ENCODE measurements at regions not wholly inside any gene's neighbourhood (a gene's known extent, or its start where the extent isn't known, plus 50 kb on each side); places are given as distances from the start of the nearest gene placed in this dataset.

DNA sequence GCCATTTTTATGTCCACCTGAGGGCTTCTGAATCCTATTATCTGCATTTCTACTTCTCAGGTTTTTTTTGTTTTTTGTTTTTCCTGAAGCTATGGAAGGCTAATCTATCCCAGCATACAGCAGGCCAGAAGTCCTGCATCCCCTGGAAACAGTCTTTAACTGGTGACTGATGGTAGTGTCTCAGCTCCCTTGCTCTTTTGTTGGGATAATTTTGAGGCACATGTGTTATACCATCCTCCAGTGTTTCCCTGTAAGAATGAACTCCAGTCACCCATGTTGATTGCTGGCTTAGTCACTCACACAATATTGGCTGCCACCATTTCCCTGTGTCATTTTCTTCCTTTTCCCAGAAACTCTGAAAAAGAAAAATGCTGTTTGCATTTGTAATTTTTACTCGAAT lies 1094.0 kb upstream of the LRRN3 start:
- no peaks in the 10 kb centered on the region for H3K4me1 ChIP-seq (ENCODE audit: insufficient read depth)
- no peak overlapping the region for H2AFZ ChIP-seq
- TF ChIP-seq EZH2 (IDR thresholded peaks at IDR 0.05; ENCODE audit: insufficient read depth, poor library complexity, severe bottlenecking) (no peak), EZH2phosphoT487 (IDR thresholded peaks at IDR 0.05; ENCODE audit: insufficient read depth, low read depth) (no peak)
- H3K9ac ChIP-seq, result no peak overlapping the region
- no peaks in the 10 kb centered on the region for H3K9me2 ChIP-seq (ENCODE audit: insufficient read depth)
- no peaks in the 10 kb centered on the region for H3K36me3 ChIP-seq (ENCODE audit: low read depth)
- H4K20me1 ChIP-seq (ENCODE audit: insufficient read depth), result no peaks in the 10 kb centered on the region
- no peak overlapping the region for H3K4me3 ChIP-seq
- in situ Hi-C loops (cut with MboI), result no loop called here
- H3K27ac ChIP-seq, result no peak overlapping the region
- DNase-seq, result no peak
- no peaks in the 10 kb centered on the region for H3K79me2 ChIP-seq (ENCODE audit: insufficient read depth)
- WGBS, 2 experiments (ENCODE audit: low coverage in 1 of 2, low lambda C conversion rate in 2 of 2, missing lambda C conversion rate in 2 of 2), result 0% methylated on average over 1 of the region's 1 CpG
- no peak overlapping the region for H3K4me2 ChIP-seq (ENCODE audit: unreplicated experiment)
- H3F3A ChIP-seq (ENCODE audit: insufficient read depth), result no peaks in the 10 kb centered on the region
- no peaks in the 10 kb centered on the region for H3K27me3 ChIP-seq (replicated peaks; ENCODE audit: insufficient read depth)
- no peaks in the 10 kb centered on the region for H3K9me3 ChIP-seq (ENCODE audit: low read depth)

DNA sequence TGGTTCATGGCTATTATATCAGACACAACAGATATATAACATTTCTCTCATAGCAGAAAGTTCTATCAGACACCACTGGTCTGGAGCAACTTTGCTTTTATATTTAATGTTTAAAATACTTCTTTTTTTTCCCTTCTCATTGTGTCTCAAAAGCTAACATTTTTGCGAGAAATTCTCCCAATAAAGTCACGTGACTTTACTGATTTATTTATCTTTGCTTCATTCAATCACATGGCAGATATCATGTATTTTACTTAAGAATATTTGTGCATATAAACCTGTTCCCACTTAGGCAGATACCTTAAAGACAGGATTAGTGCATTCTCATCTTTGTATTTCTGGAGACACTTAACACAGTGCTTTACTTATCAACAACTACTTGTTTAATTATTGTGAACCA lies 1093.1 kb upstream of the LRRN3 start:
- Histone ChIP-seq H3K4me3 (no peak overlapping the region), H3K9me3 (ENCODE audit: low read depth) (no peaks in the 10 kb centered on the region), H3K79me2 (ENCODE audit: insufficient read depth) (no peaks in the 10 kb centered on the region), H3K4me2 (ENCODE audit: unreplicated experiment) (no peak overlapping the region), H2AFZ (no peak overlapping the region), H3K9ac (no peak overlapping the region), H3K4me1 (ENCODE audit: insufficient read depth) (no peaks in the 10 kb centered on the region), H4K20me1 (ENCODE audit: insufficient read depth) (no peaks in the 10 kb centered on the region), H3K9me2 (ENCODE audit: insufficient read depth) (no peaks in the 10 kb centered on the region), H3K36me3 (ENCODE audit: low read depth) (no peaks in the 10 kb centered on the region), H3F3A (ENCODE audit: insufficient read depth) (no peaks in the 10 kb centered on the region), H3K27ac (no peak overlapping the region), H3K27me3 (replicated peaks; ENCODE audit: insufficient read depth) (no peaks in the 10 kb centered on the region)
- TF ChIP-seq EZH2 (IDR thresholded peaks at IDR 0.05; ENCODE audit: insufficient read depth, poor library complexity, severe bottlenecking) (no peak), EZH2phosphoT487 (IDR thresholded peaks at IDR 0.05; ENCODE audit: insufficient read depth, low read depth) (no peak)
- in situ Hi-C loops (cut with MboI), result no loop called here
- WGBS, 2 experiments (ENCODE audit: low coverage in 1 of 2, low lambda C conversion rate in 2 of 2, missing lambda C conversion rate in 2 of 2), result 51 to 62% methylated on average over 2 of the region's 2 CpGs
- DNase-seq, result no peak

DNA sequence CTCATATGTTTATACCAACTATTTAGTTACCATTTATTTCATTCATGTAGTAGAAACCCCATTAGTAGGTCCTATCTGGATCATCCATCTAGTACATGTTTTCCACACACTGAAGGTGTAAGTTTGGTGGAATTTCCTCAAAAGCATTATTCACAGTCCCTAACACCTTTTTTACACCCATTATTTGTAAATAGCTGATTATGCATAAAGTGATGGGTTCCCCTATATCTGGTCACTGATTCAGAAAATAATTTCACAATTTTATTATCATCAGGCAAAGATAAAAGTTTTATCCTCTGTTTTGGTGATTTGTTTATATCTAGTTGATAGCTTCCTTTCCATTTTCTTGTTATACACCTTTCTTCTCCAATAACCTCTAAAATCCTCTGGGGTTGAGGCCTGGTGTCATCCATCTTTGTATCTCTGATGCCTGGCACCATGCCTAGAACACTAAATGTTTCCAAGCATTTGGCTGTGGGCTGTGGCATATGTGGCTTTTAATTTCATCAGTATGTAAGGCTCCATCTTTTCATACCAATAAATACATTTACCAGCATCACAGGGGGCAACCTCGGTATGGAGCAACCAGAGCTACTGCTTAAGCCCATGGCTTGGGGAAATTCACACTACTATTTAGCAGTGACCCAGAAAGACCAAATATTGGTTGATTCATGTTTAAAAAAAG lies 1089.5 kb upstream of the LRRN3 start:
- H3K4me1 ChIP-seq (ENCODE audit: insufficient read depth), result no peaks in the 10 kb centered on the region
- H3K79me2 ChIP-seq (ENCODE audit: insufficient read depth), result no peaks in the 10 kb centered on the region
- no peaks in the 10 kb centered on the region for H3K27me3 ChIP-seq (replicated peaks; ENCODE audit: insufficient read depth)
- no peak overlapping the region for H3K4me3 ChIP-seq
- DNase-seq, result no peak
- 10 to 22% methylated on average over 1 of the region's 1 CpG for WGBS, 2 experiments (ENCODE audit: low coverage in 1 of 2, low lambda C conversion rate in 2 of 2, missing lambda C conversion rate in 2 of 2)
- H3K9me2 ChIP-seq (ENCODE audit: insufficient read depth), result no peaks in the 10 kb centered on the region
- no peaks in the 10 kb centered on the region for H3F3A ChIP-seq (ENCODE audit: insufficient read depth)
- H3K27ac ChIP-seq, result no peak overlapping the region
- H2AFZ ChIP-seq, result no peak overlapping the region
- H3K4me2 ChIP-seq (ENCODE audit: unreplicated experiment), result no peak overlapping the region
- H4K20me1 ChIP-seq (ENCODE audit: insufficient read depth), result no peaks in the 10 kb centered on the region
- no peaks in the 10 kb centered on the region for H3K9me3 ChIP-seq (ENCODE audit: low read depth)
- H3K9ac ChIP-seq, result no peak overlapping the region
- no peaks in the 10 kb centered on the region for H3K36me3 ChIP-seq (ENCODE audit: low read depth)
- in situ Hi-C loops (cut with MboI), result no loop called here
- TF ChIP-seq EZH2 (IDR thresholded peaks at IDR 0.05; ENCODE audit: insufficient read depth, poor library complexity, severe bottlenecking), result no peak
- no peak for TF ChIP-seq EZH2phosphoT487 (IDR thresholded peaks at IDR 0.05; ENCODE audit: insufficient read depth, low read depth)

DNA sequence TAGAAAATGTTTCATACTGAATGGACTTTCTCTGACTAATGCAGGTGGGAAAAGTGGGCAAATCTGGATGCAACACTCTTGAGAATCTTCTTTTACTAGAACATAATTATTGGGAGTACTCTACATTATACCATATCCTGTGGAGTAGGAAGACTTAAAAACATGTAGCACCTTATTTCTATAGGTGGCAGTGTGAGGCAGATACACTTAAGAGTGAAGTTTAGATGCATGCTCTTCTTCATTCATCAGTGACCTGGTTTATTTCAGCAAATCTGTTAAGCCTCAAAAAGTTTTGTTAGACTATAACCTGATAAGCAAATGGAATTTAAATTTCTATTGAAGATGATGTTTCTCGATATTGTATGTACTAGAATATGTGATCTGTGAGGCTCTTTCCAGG lies 1087.1 kb upstream of the LRRN3 start:
- H3K27ac ChIP-seq, result no peak overlapping the region
- H3K36me3 ChIP-seq (ENCODE audit: low read depth), result no peaks in the 10 kb centered on the region
- no peak overlapping the region for H3K4me3 ChIP-seq
- no peak overlapping the region for H3K4me2 ChIP-seq (ENCODE audit: unreplicated experiment)
- no peak overlapping the region for H3K9ac ChIP-seq
- TF ChIP-seq EZH2 (IDR thresholded peaks at IDR 0.05; ENCODE audit: insufficient read depth, poor library complexity, severe bottlenecking), result no peak
- no peak for TF ChIP-seq EZH2phosphoT487 (IDR thresholded peaks at IDR 0.05; ENCODE audit: insufficient read depth, low read depth)
- no peak for DNase-seq
- in situ Hi-C loops (cut with MboI), result no loop called here
- H2AFZ ChIP-seq, result no peak overlapping the region
- WGBS, 2 experiments (ENCODE audit: low coverage in 1 of 2, low lambda C conversion rate in 2 of 2, missing lambda C conversion rate in 2 of 2), result 29 to 43% methylated on average over 1 of the region's 1 CpG
- no peaks in the 10 kb centered on the region for H3K27me3 ChIP-seq (replicated peaks; ENCODE audit: insufficient read depth)
- no peaks in the 10 kb centered on the region for H3K4me1 ChIP-seq (ENCODE audit: insufficient read depth)
- no peaks in the 10 kb centered on the region for H3F3A ChIP-seq (ENCODE audit: insufficient read depth)
- no peaks in the 10 kb centered on the region for H4K20me1 ChIP-seq (ENCODE audit: insufficient read depth)
- H3K79me2 ChIP-seq (ENCODE audit: insufficient read depth), result no peaks in the 10 kb centered on the region
- H3K9me2 ChIP-seq (ENCODE audit: insufficient read depth), result no peaks in the 10 kb centered on the region
- H3K9me3 ChIP-seq (ENCODE audit: low read depth), result no peaks in the 10 kb centered on the region
